Spleen (tissue), 11 donors: ENCODE measurements at regions not wholly inside any gene's neighbourhood (a gene's known extent, or its start where the extent isn't known, plus 50 kb on each side); places are given as distances from the start of the nearest gene placed in this dataset.

Experiments used
- DNase-seq: peaks from one replicate; pipeline ENCODE4 v3.0.0-alpha.2; 2020
- H3K27ac ChIP-seq, 8 donors: fragments of 200-600 bp; sonication (generic) in 7 of 8; 1 replicate in 4 of 8; 2 replicates in 4 of 8; pipeline versions ENCODE4 v1.5.0 to v1.8.0; 2016 to 2021; ENCODE audit warnings: inconsistent platforms in 4 of 8, mild to moderate bottlenecking in 4 of 8, moderate library complexity in 1 of 8
- H3K27me3 ChIP-seq, 7 donors: fragments of 200-600 bp; sonication (generic) in 6 of 7; replicated peaks in 1 of 7; 1 replicate in 4 of 7; 2 replicates in 3 of 7; pipeline versions ENCODE4 v1.5.0 to v1.8.0; 2016 to 2021; ENCODE audit warnings: inconsistent platforms in 3 of 7, mild to moderate bottlenecking in 1 of 7
- H3K36me3 ChIP-seq, 6 donors: fragments of 200-600 bp; sonication (generic) in 5 of 6; 1 replicate in 4 of 6; 2 replicates in 2 of 6; pipeline versions ENCODE4 v1.5.0 to v1.8.0; 2016 to 2021; ENCODE audit warnings: inconsistent platforms in 2 of 6
- H3K4me1 ChIP-seq, 6 donors: fragments of 200-600 bp; sonication (generic) in 5 of 6; 1 replicate in 3 of 6; 2 replicates in 3 of 6; pipeline versions ENCODE4 v1.5.0 to v1.8.0; 2016 to 2021; ENCODE audit warnings: inconsistent platforms in 3 of 6
- H3K4me3 ChIP-seq, 8 donors: fragments of 200-600 bp; sonication (generic) in 7 of 8; 1 replicate in 4 of 8; 2 replicates in 4 of 8; pipeline versions ENCODE4 v1.5.0 to v1.8.0; 2016 to 2021; ENCODE audit warnings: inconsistent platforms in 4 of 8, mild to moderate bottlenecking in 4 of 8, moderate library complexity in 2 of 8
- H3K9me3 ChIP-seq, 8 donors: fragments of 200-600 bp; sonication (generic) in 7 of 8; 1 replicate in 4 of 8; 2 replicates in 4 of 8; pipeline versions ENCODE4 v1.5.0 to v1.8.0; 2016 to 2021; ENCODE audit warnings: inconsistent platforms in 4 of 8
- CTCF ChIP-seq, 11 experiments: fragments of 200-600 bp in 7 of 11; fragments of 450-650 bp in 4 of 11; sonication (generic) in 4 of 11; IDR thresholded peaks in 8 of 11; conservative IDR thresholded peaks in 3 of 11; 1 replicate in 7 of 11; 2 replicates in 4 of 11; pipeline versions ENCODE4 v1.4.0 to v1.8.0; 2016 to 2021; ENCODE audit warnings: antibody characterized with exemption in 11 of 11, inconsistent platforms in 4 of 11, mild to moderate bottlenecking in 1 of 11
- POLR2A ChIP-seq, 3 donors: fragments of 450-650 bp; IDR thresholded peaks; one replicate each; pipeline ENCODE4 v1.5.1; 2017; ENCODE audit warnings: antibody characterized with exemption in 3 of 3, mild to moderate bottlenecking in 1 of 3
- POLR2AphosphoS5 ChIP-seq, 3 donors: sonication (generic); formaldehyde crosslinking; IDR thresholded peaks; one replicate each; pipeline ENCODE4 v1.5.1; 2017; ENCODE audit warnings: antibody characterized with exemption in 3 of 3
- WGBS, 5 donors: extraction: QIAGEN DNeasy Blood & Tissue Kit in 3 of 5; methylation state at CpG; one replicate each; pipeline versions ENCODE4 v1.1.5 to v1.1.7; 2013 to 2018; 5-methylcytosine and 5-hydroxymethylcytosine counted together
- intact Hi-C: fragments of 100-400 bp; cut with DNase I; formaldehyde crosslinking; loops from one replicate; pipeline ENCODE4 v1.15.0; 2023; ENCODE audit warnings: low total_unique reads
- donor health status: healthy with polysubstance abuse.
- donor health status: DM: no; HTN: no; CAD: no; lungs with moderate emphysema.
- donor health status: DM: no; HTN: no; CAD: no.
- donor health status: Bipolar disorder and iron deficiency.
- donor health status: healthy.
- donor health status: DM: no; HTN: no; CAD: no.
- donor health status: DM: yes; HTN: yes; CAD: no.

- TF ChIP-seq POLR2A (IDR thresholded peaks at IDR 0.05) (no peak), POLR2AphosphoS5 (IDR thresholded peaks at IDR 0.05) (no peak), CTCF (IDR thresholded peaks at IDR 0.05 in 8 of 11, conservative IDR thresholded peaks at IDR 0.05 in 3 of 11) (no peak)
- intact Hi-C loops: no loop called here
These were observed 478.4 kb downstream of the ARL4A start for GRCh38 chr7:13165854-13166253.

GRCh38 chr7:13166801-13167200 lies 479.4 kb downstream of the ARL4A start:
- 69 to 90% (median 76%) methylated on average over 1 of the region's 1 CpG for WGBS, 5 donors
- H3K36me3 ChIP-seq: no peaks in the 10 kb centered on the region

More at GRCh38 chr7:13165854-13166253, 478.4 kb downstream of the ARL4A start:
- H3K9me3 ChIP-seq: no peaks in the 10 kb centered on the region
- peak overlapping the region in 3 of 8 donors; percentile 6 to 44 (median 23) for H3K27ac ChIP-seq
- no peak overlapping the region for H3K4me3 ChIP-seq
- H3K4me1 ChIP-seq: no peaks in the 10 kb centered on the region
- WGBS, 5 donors: 24 to 46% (median 38%) methylated on average over 4 of the region's 4 CpGs
- no peaks in the 10 kb centered on the region for H3K27me3 ChIP-seq
- H3K36me3 ChIP-seq: no peaks in the 10 kb centered on the region
- DNase-seq: no peak

GRCh38 chr7:13169356-13169755 lies 481.9 kb downstream of the ARL4A start:
- TF ChIP-seq POLR2A (IDR thresholded peaks at IDR 0.05): no peak
- no peak for TF ChIP-seq POLR2AphosphoS5 (IDR thresholded peaks at IDR 0.05)
- no peak for TF ChIP-seq CTCF (IDR thresholded peaks at IDR 0.05 in 8 of 11, conservative IDR thresholded peaks at IDR 0.05 in 3 of 11)
- intact Hi-C loops: no loop called here
- Histone ChIP-seq H3K36me3 (no peaks in the 10 kb centered on the region), H3K9me3 (no peaks in the 10 kb centered on the region), H3K27me3 (no peaks in the 10 kb centered on the region), H3K4me3 (no peak overlapping the region), H3K27ac (no peak overlapping the region), H3K4me1 (no peaks in the 10 kb centered on the region)
- no peak for DNase-seq
- 69 to 83% (median 75%) methylated on average over 3 of the region's 3 CpGs for WGBS, 5 donors

More at GRCh38 chr7:13166801-13167200, 479.4 kb downstream of the ARL4A start:
- no peak for DNase-seq
- Histone ChIP-seq H3K4me3 (no peak overlapping the region), H3K4me1 (no peaks in the 10 kb centered on the region), H3K9me3 (no peaks in the 10 kb centered on the region), H3K27ac (no peak overlapping the region), H3K27me3 (no peaks in the 10 kb centered on the region)
- intact Hi-C loops: no loop called here
- TF ChIP-seq POLR2A (IDR thresholded peaks at IDR 0.05): no peak
- no peak for TF ChIP-seq CTCF (IDR thresholded peaks at IDR 0.05 in 8 of 11, conservative IDR thresholded peaks at IDR 0.05 in 3 of 11)
- no peak for TF ChIP-seq POLR2AphosphoS5 (IDR thresholded peaks at IDR 0.05)

GRCh38 chr7:13174991-13175390 lies 487.6 kb downstream of the ARL4A start:
- Histone ChIP-seq H3K4me1 (no peaks in the 10 kb centered on the region), H3K36me3 (no peaks in the 10 kb centered on the region), H3K27me3 (no peaks in the 10 kb centered on the region), H3K9me3 (no peaks in the 10 kb centered on the region), H3K27ac (no peak overlapping the region), H3K4me3 (no peak overlapping the region)
- DNase-seq: no peak
- intact Hi-C loops: no loop called here
- TF ChIP-seq POLR2A (IDR thresholded peaks at IDR 0.05) (no peak), POLR2AphosphoS5 (IDR thresholded peaks at IDR 0.05) (no peak), CTCF (IDR thresholded peaks at IDR 0.05 in 8 of 11, conservative IDR thresholded peaks at IDR 0.05 in 3 of 11) (no peak)
- WGBS, 5 donors: 62 to 85% (median 73%) methylated on average over 1 of the region's 1 CpG
